ENCODE measurements at regions not wholly inside any gene's neighbourhood (a gene's known extent, or its start where the extent isn't known, plus 50 kb on each side); places are given as distances from the start of the nearest gene placed in this dataset.

- TF ChIP-seq TSHZ2 (CRISPR knock-in tag; IDR thresholded peaks at IDR 0.05) (no peak), SNAI2 (CRISPR knock-in tag; IDR thresholded peaks at IDR 0.05) (no peak), ZC3H10 (CRISPR knock-in tag; IDR thresholded peaks at IDR 0.05) (no peak), RARB (CRISPR knock-in tag; IDR thresholded peaks at IDR 0.05) (no peak), CREB5 (CRISPR knock-in tag; IDR thresholded peaks at IDR 0.05; ENCODE audit: low read depth) (no peak), TOX (CRISPR knock-in tag; IDR thresholded peaks at IDR 0.05; ENCODE audit: borderline replicate concordance) (no peak), ZNF70 (CRISPR knock-in tag; IDR thresholded peaks at IDR 0.05) (no peak), TCF4 (CRISPR knock-in tag; IDR thresholded peaks at IDR 0.05; ENCODE audit: borderline replicate concordance) (no peak)
Observed at GRCh38 chr2:67839668-67840067, 223.1 kb downstream of the C1D start (continued).

- no peak for TF ChIP-seq ARNTL (CRISPR knock-in tag; IDR thresholded peaks at IDR 0.05; ENCODE audit: borderline replicate concordance, low read depth)
- TF ChIP-seq GLIS3 (CRISPR knock-in tag; IDR thresholded peaks at IDR 0.05): no peak
- no peak for TF ChIP-seq OSR1 (CRISPR knock-in tag; IDR thresholded peaks at IDR 0.05)
- TF ChIP-seq ESRRG (CRISPR knock-in tag; IDR thresholded peaks at IDR 0.05): no peak
- peak; percentile 89 for TF ChIP-seq TCF4 (CRISPR knock-in tag; IDR thresholded peaks at IDR 0.05; ENCODE audit: borderline replicate concordance)
- no peak for TF ChIP-seq PPARA (CRISPR knock-in tag; IDR thresholded peaks at IDR 0.05; ENCODE audit: borderline replicate concordance)
- peak; percentile 77 for TF ChIP-seq ZNF8 (CRISPR knock-in tag; IDR thresholded peaks at IDR 0.05)
- TF ChIP-seq RARB (CRISPR knock-in tag; IDR thresholded peaks at IDR 0.05): no peak
- TF ChIP-seq SNAI2 (CRISPR knock-in tag; IDR thresholded peaks at IDR 0.05): no peak
- TF ChIP-seq TSHZ2 (CRISPR knock-in tag; IDR thresholded peaks at IDR 0.05): 0 out of 2 replicates have a peak, but pooled peaks have one; percentile 20
- no peak for TF ChIP-seq ISL1 (CRISPR knock-in tag; IDR thresholded peaks at IDR 0.05)
- TF ChIP-seq POU6F1 (CRISPR knock-in tag; IDR thresholded peaks at IDR 0.05; ENCODE audit: borderline replicate concordance, low read depth): no peak
- no peak for TF ChIP-seq ZFP30 (CRISPR knock-in tag; IDR thresholded peaks at IDR 0.05)
- ATAC-seq: peak; percentile 99
Observed at GRCh38 chr2:67840460-67841068, 222.2 kb downstream of the C1D start.

- TF ChIP-seq OSR1 (CRISPR knock-in tag; IDR thresholded peaks at IDR 0.05): no peak
- TF ChIP-seq ZFP3 (CRISPR knock-in tag; IDR thresholded peaks at IDR 0.05): no peak
- no peak for TF ChIP-seq CSDC2 (CRISPR knock-in tag; IDR thresholded peaks at IDR 0.05)
- TF ChIP-seq ZC3H10 (CRISPR knock-in tag; IDR thresholded peaks at IDR 0.05): no peak
- TF ChIP-seq SNAI2 (CRISPR knock-in tag; IDR thresholded peaks at IDR 0.05): no peak
- no peak for TF ChIP-seq GLIS3 (CRISPR knock-in tag; IDR thresholded peaks at IDR 0.05)
- ATAC-seq: no peak
Observed at GRCh38 chr2:67841711-67842110, 221.1 kb downstream of the C1D start.

- TF ChIP-seq ISL1 (CRISPR knock-in tag; IDR thresholded peaks at IDR 0.05) (peak; percentile 59), TOX (CRISPR knock-in tag; IDR thresholded peaks at IDR 0.05; ENCODE audit: borderline replicate concordance) (no peak), BACH2 (CRISPR knock-in tag; IDR thresholded peaks at IDR 0.05; ENCODE audit: borderline replicate concordance) (no peak), PATZ1 (CRISPR knock-in tag; IDR thresholded peaks at IDR 0.05; ENCODE audit: borderline replicate concordance) (no peak), ZFP30 (CRISPR knock-in tag; IDR thresholded peaks at IDR 0.05) (no peak), TCF4 (CRISPR knock-in tag; IDR thresholded peaks at IDR 0.05; ENCODE audit: borderline replicate concordance) (peak; percentile 70)
- ATAC-seq: no peak
Observed at GRCh38 chr2:67842375-67842959, 220.3 kb downstream of the C1D start.
